HepG2 (cell line): ENCODE measurements at regions not wholly inside any gene's neighbourhood (a gene's known extent, or its start where the extent isn't known, plus 50 kb on each side); places are given as distances from the start of the nearest gene placed in this dataset.

Experiments used
- ATAC-seq: fragments of 200-7000 bp; cut with Tn5 transposase; 3 replicates; pipeline ENCODE4 v1.9.1; 2020; ENCODE audit warnings: mild to moderate bottlenecking, moderate library complexity
- BruUV-seq: library from RNA; stranded (reverse); fragments of 400-500 nt; replicated peaks from 2 replicates; lab custom pipeline; 2021; lab: Mats Ljungman, UMichigan
- CTCF ChIA-PET: fragments of 300-600 bp; formaldehyde crosslinking; extraction: SDS; loops from one replicate; lab custom pipeline; 2021; ENCODE audit warnings: low total read pairs, inconsistent platforms, low intra/inter-chr PET ratio; lab: Yijun Ruan, JAX
- POLR2A ChIA-PET: fragments of 350-600 bp; sonication (Branson Sonifier 250); formaldehyde crosslinking; loops from one replicate; lab custom pipeline; 2020; ENCODE audit warnings: antibody characterized with exemption, inconsistent platforms; lab: Yijun Ruan, JAX
- DNase-seq: peaks from one replicate; pipeline ENCODE4 v3.0.0-alpha.2; 2015; ENCODE audit warnings: low spot score
- FAIRE-seq: peaks from 3 replicates; lab custom pipeline; 2011; peaks lifted over from hg19 to GRCh38; lab: Jason Lieb, UNC
- H2AFZ ChIP-seq: one replicate; pipeline ENCODE4 v1.6.1; 2011; ENCODE audit warnings: low read length, inconsistent platforms
- H3K27ac ChIP-seq: fragments of 300-600 bp; 3 replicates; pipeline ENCODE4 v1.8.0; 2011; ENCODE audit warnings: mixed run types, mild to moderate bottlenecking, mixed read lengths, low read length, inconsistent platforms; ENCODE audit not compliant: insufficient read depth; ENCODE audit errors: extremely low read length
- H3K27me3 ChIP-seq, 2 experiments: fragments of 200-600 bp in 1 of 2; 2 replicates in 1 of 2; 3 replicates in 1 of 2; pipeline versions ENCODE4 v1.6.0 to v1.8.0; 2011; ENCODE audit warnings: low read length in 2 of 2, mild to moderate bottlenecking in 2 of 2, moderate library complexity in 2 of 2, inconsistent platforms in 1 of 2; ENCODE audit not compliant: insufficient read depth in 2 of 2, control insufficient read depth in 1 of 2
- H3K36me3 ChIP-seq, 2 experiments: fragments of 200-600 bp in 1 of 2; replicated peaks in 1 of 2; 2 replicates in 1 of 2; 3 replicates in 1 of 2; pipeline versions ENCODE4 v1.5.1 to v1.8.0; 2011; ENCODE audit warnings: low read length in 2 of 2, inconsistent platforms in 1 of 2; ENCODE audit not compliant: insufficient read depth in 2 of 2, control insufficient read depth in 1 of 2
- H3K4me1 ChIP-seq: 2 replicates; pipeline ENCODE4 v1.5.1; 2012; ENCODE audit warnings: low read length, inconsistent platforms; ENCODE audit not compliant: insufficient read depth
- H3K4me2 ChIP-seq: 2 replicates; pipeline ENCODE4 v1.6.0; 2011; ENCODE audit warnings: low read depth, low read length, inconsistent platforms
- H3K4me3 ChIP-seq, 3 experiments: fragments of 200-600 bp in 1 of 3; sonication (generic), shearing (Covaris generic) in 1 of 3; replicated peaks in 1 of 3; 2 replicates each; pipeline ENCODE4 v1.5.1; 2011 to 2016; ENCODE audit warnings: low read length in 3 of 3, inconsistent platforms in 2 of 3, low read depth in 2 of 3, mild to moderate bottlenecking in 2 of 3, control low read depth in 1 of 3, mixed read lengths in 1 of 3; ENCODE audit not compliant: insufficient read depth in 1 of 3
- H3K79me2 ChIP-seq: one replicate; pipeline ENCODE4 v1.6.1; 2011; ENCODE audit warnings: low read length, inconsistent platforms; ENCODE audit not compliant: insufficient read depth
- H3K9ac ChIP-seq: 2 replicates; pipeline ENCODE4 v1.6.0; 2011; ENCODE audit warnings: mild to moderate bottlenecking, low read depth, low read length, inconsistent platforms; ENCODE audit not compliant: insufficient read depth
- H3K9me3 ChIP-seq: 2 replicates; pipeline ENCODE4 v1.5.1; 2012; ENCODE audit warnings: mild to moderate bottlenecking, low read length
- H4K20me1 ChIP-seq: 2 replicates; pipeline ENCODE4 v1.6.0; 2011; ENCODE audit warnings: inconsistent platforms, mild to moderate bottlenecking, low read length, moderate library complexity; ENCODE audit not compliant: insufficient read depth
- ATRX ChIP-seq: sonication (generic); formaldehyde crosslinking; IDR thresholded peaks from 2 replicates; pipeline ENCODE4 v1.4.0; 2020; ENCODE audit warnings: missing genetic modification reagents, borderline replicate concordance
- BRF2 ChIP-seq: sonication (generic); formaldehyde crosslinking; IDR thresholded peaks from 2 replicates; pipeline ENCODE4 v1.8.1; 2022; ENCODE audit warnings: mild to moderate bottlenecking, missing genetic modification reagents
- FOXO1 ChIP-seq: sonication (generic); formaldehyde crosslinking; IDR thresholded peaks from 2 replicates; pipeline ENCODE4 v1.4.0; 2020; ENCODE audit warnings: missing genetic modification reagents
- HBP1 ChIP-seq: IDR thresholded peaks from 2 replicates; pipeline ENCODE4 v1.6.1; 2016; ENCODE audit warnings: low read depth, control low read depth
- MAF1 ChIP-seq: sonication (generic); formaldehyde crosslinking; IDR thresholded peaks from 2 replicates; pipeline ENCODE4 v1.5.0; 2020; ENCODE audit warnings: missing genetic modification reagents, borderline replicate concordance
- POLR2G ChIP-seq: fragments of 200-400 bp; formaldehyde crosslinking; IDR thresholded peaks from 2 replicates; pipeline ENCODE4 v1.6.1; 2018; ENCODE audit warnings: mild to moderate bottlenecking, low read depth, low read length, moderate library complexity
- RFXAP ChIP-seq: sonication (generic); formaldehyde crosslinking; IDR thresholded peaks from 2 replicates; pipeline ENCODE4 v1.4.0; 2020; ENCODE audit warnings: missing genetic modification reagents, borderline replicate concordance
- RXRB ChIP-seq: IDR thresholded peaks from 2 replicates; pipeline ENCODE4 v1.6.1; 2016; ENCODE audit warnings: borderline replicate concordance, missing genetic modification reagents, missing compliant biosample characterization
- SKIL ChIP-seq: sonication (generic); formaldehyde crosslinking; IDR thresholded peaks from 2 replicates; pipeline ENCODE4 v1.8.0; 2022; ENCODE audit warnings: missing genetic modification reagents, mild to moderate bottlenecking, moderate library complexity, borderline replicate concordance
- ZFP90 ChIP-seq: sonication (generic); formaldehyde crosslinking; IDR thresholded peaks from 2 replicates; pipeline ENCODE4 v1.8.0; 2022; ENCODE audit warnings: missing genetic modification reagents, mild to moderate bottlenecking, inconsistent platforms, borderline replicate concordance
- ZNF282 ChIP-seq: fragments of 450-650 bp; IDR thresholded peaks from 2 replicates; pipeline ENCODE4 v1.6.1; 2018; ENCODE audit not compliant: partially characterized antibody
- whole genome bisulfite sequencing: methylation state at CpG from one replicate; pipeline ENCODE4 v1.1.6; 2017; ENCODE audit warnings: low lambda C conversion rate; 5-methylcytosine and 5-hydroxymethylcytosine counted together
- in situ Hi-C: cut with HindIII; loops from 2 replicates; pipeline ENCODE4 v1.10.0; 2017; ENCODE audit warnings: low pct_unique_long_range_greater_than_20kb; ENCODE audit not compliant: extremely low pct_ligation_motif_present
- intact Hi-C: fragments of 100-400 bp; cut with micrococcal nuclease; formaldehyde crosslinking; loops from one replicate; pipeline ENCODE4 v1.10.0; 2022; ENCODE audit not compliant: unreplicated experiment
- TF ChIP-seq, protein P1 (sequence below): sonication (generic); formaldehyde crosslinking; IDR thresholded peaks from 2 replicates; pipeline ENCODE4 v1.9.0; 2021; ENCODE audit warnings: missing genetic modification reagents, mild to moderate bottlenecking, borderline replicate concordance
- TF ChIP-seq, protein P2 (sequence below): IDR thresholded peaks from 2 replicates; pipeline ENCODE4 v1.4.0; 2020; ENCODE audit warnings: mild to moderate bottlenecking, missing genetic modification reagents
- TF ChIP-seq, protein P3 (sequence below): IDR thresholded peaks from 2 replicates; pipeline ENCODE4 v1.6.1; 2018; ENCODE audit warnings: missing genetic modification reagents, mild to moderate bottlenecking, missing compliant biosample characterization

GRCh38 chr5:155631116-155631515, 617.6 kb downstream of the KIF4B start:
- 5% methylated on average over 3 of the region's 3 CpGs for WGBS
- no peak overlapping the region for H3K4me2 ChIP-seq
- H3K27me3 ChIP-seq: no peaks in the 10 kb centered on the region; a peak in 1 of 5 replicates
- DNase-seq (no peak), FAIRE-seq (no peak), ATAC-seq (no peak)
- no TSS peak for BruUV-seq
- CTCF ChIA-PET: no interaction called here
- intact Hi-C loops: no loop called here
- POLR2A ChIA-PET: no interaction called here
- H3K79me2 ChIP-seq: no peaks in the 10 kb centered on the region
- H3K9me3 ChIP-seq: peaks cover 12% of the 10 kb centered on the region; the same call in 1 of the 2 replicates
- no peak overlapping the region for H3K4me3 ChIP-seq
- no peak overlapping the region for H2AFZ ChIP-seq
- H4K20me1 ChIP-seq: no peaks in the 10 kb centered on the region
- no peaks in the 10 kb centered on the region for H3K36me3 ChIP-seq
- in situ Hi-C loops: no loop called here
- H3K27ac ChIP-seq: no peak overlapping the region
- H3K4me1 ChIP-seq: peaks cover 6% of the 10 kb centered on the region; the same call in 1 of the 2 replicates
- H3K9ac ChIP-seq: no peak overlapping the region
- TF ChIP-seq ZFP90 (CRISPR knock-in tag): no peak
- no peak for TF ChIP-seq ZNF282
- no peak for TF ChIP-seq RXRB
- no peak for TF ChIP-seq BRF2 (CRISPR knock-in tag)
- TF ChIP-seq SKIL (CRISPR knock-in tag): no peak
- no peak for TF ChIP-seq POLR2G
- TF ChIP-seq, protein P1, sequence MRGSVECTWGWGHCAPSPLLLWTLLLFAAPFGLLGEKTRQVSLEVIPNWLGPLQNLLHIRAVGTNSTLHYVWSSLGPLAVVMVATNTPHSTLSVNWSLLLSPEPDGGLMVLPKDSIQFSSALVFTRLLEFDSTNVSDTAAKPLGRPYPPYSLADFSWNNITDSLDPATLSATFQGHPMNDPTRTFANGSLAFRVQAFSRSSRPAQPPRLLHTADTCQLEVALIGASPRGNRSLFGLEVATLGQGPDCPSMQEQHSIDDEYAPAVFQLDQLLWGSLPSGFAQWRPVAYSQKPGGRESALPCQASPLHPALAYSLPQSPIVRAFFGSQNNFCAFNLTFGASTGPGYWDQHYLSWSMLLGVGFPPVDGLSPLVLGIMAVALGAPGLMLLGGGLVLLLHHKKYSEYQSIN (CRISPR knock-in tag): no peak
- no peak for TF ChIP-seq FOXO1 (CRISPR knock-in tag)
- TF ChIP-seq RFXAP (CRISPR knock-in tag): no peak
- no peak for TF ChIP-seq MAF1
- TF ChIP-seq, protein P2, sequence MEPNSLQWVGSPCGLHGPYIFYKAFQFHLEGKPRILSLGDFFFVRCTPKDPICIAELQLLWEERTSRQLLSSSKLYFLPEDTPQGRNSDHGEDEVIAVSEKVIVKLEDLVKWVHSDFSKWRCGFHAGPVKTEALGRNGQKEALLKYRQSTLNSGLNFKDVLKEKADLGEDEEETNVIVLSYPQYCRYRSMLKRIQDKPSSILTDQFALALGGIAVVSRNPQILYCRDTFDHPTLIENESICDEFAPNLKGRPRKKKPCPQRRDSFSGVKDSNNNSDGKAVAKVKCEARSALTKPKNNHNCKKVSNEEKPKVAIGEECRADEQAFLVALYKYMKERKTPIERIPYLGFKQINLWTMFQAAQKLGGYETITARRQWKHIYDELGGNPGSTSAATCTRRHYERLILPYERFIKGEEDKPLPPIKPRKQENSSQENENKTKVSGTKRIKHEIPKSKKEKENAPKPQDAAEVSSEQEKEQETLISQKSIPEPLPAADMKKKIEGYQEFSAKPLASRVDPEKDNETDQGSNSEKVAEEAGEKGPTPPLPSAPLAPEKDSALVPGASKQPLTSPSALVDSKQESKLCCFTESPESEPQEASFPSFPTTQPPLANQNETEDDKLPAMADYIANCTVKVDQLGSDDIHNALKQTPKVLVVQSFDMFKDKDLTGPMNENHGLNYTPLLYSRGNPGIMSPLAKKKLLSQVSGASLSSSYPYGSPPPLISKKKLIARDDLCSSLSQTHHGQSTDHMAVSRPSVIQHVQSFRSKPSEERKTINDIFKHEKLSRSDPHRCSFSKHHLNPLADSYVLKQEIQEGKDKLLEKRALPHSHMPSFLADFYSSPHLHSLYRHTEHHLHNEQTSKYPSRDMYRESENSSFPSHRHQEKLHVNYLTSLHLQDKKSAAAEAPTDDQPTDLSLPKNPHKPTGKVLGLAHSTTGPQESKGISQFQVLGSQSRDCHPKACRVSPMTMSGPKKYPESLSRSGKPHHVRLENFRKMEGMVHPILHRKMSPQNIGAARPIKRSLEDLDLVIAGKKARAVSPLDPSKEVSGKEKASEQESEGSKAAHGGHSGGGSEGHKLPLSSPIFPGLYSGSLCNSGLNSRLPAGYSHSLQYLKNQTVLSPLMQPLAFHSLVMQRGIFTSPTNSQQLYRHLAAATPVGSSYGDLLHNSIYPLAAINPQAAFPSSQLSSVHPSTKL: no peak
- TF ChIP-seq, protein P3, sequence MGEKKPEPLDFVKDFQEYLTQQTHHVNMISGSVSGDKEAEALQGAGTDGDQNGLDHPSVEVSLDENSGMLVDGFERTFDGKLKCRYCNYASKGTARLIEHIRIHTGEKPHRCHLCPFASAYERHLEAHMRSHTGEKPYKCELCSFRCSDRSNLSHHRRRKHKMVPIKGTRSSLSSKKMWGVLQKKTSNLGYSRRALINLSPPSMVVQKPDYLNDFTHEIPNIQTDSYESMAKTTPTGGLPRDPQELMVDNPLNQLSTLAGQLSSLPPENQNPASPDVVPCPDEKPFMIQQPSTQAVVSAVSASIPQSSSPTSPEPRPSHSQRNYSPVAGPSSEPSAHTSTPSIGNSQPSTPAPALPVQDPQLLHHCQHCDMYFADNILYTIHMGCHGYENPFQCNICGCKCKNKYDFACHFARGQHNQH (CRISPR knock-in tag): no peak
- no peak for TF ChIP-seq ATRX (CRISPR knock-in tag)
- TF ChIP-seq HBP1: no peak
